RPMI8226 (cell line): ENCODE measurements at regions not wholly inside any gene's neighbourhood (a gene's known extent, or its start where the extent isn't known, plus 50 kb on each side); places are given as distances from the start of the nearest gene placed in this dataset.

Experiments used
- DNase-seq: peaks from one replicate; pipeline ENCODE4 v3.0.0-alpha.2; 2015

DNA sequence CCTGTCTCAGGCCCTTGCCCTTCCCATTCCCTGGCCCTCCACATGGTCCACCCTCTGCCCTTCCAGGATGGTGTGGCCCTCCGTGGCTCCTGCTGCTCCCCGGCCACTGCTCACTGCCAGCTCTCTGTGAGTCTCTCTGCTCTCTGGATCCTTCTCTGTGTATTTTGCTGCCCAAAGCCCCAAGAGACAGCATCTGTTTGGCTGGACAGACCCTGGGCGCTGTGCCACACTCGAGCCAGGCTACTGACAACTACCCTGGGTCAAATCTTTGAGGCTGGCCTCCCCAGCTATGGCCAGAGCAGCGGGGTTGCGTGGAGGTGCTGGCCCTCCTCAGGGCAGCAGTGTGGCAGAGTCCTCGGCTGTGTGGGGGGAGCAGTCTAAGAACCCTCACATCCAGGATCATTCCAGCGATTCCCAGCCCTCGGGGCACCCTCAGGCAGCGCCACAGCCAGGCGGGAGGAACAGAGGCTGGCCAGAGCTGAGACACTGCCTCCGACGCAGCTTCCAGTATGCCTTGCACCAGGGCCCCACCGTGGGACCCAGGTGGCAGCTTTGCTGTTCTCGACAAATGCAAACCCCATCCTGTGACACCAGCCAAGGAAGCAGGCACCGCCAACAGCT, 139.4 kb upstream of the GLI2 start:
- DNase-seq: peak; percentile 52

DNA sequence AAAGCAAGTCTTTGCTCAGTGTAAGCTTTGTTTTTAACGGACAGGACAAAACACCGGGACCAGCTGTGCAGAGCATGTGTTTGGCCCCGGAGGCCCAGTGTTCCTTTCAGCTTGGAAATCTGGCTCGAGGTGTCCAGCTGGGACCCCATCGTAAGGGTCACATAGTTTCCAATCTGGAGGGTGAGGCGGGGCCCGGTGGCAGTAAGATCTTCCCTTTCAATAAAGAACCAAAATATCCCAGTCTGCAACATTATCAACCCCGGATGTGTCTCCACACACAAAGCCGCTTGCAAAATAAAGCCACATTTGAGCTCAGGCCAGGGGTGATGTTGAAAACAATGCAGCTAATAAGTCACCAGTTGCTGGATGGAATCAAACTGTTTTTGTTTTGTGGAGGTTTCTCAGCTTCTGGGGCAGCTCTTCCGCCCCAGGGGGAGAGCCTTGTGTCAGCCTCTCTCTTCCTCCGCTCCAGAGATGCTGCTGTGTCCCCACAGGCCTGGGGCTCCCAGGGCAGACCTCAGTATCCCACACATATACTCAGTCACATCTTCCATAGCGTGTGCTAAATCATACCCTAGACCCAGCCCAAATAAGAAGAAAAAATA, 138.6 kb upstream of the GLI2 start:
- DNase-seq: no peak

DNA sequence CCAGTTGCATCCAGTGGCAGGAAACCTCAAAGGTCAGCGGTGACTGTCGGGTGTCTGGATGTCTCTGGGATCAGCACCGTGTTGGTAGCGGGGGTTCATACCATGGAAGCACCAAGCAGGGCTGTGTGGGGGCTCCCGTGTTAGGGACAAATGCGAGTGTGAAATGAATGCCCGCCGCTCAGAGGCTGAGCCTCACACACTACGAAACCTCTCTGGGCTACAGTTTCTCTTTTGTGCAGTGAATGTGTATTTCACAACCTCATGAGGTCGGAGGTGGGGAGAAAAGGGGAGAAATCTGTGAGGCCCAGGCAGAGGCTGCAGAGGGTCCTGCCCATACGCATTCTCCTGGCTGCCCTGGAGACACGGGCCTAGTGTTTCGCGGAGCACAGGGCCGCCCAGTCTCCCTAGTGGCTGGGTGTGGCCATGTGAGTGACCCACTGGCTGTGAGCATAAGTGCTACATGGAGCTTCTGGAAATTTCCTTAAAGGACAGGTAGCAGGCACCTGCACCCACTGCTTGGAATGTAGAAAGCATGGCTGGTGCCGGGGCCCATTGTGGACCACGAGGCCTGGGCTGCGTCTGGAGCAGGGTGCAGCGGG, 138.0 kb upstream of the GLI2 start:
- no peak for DNase-seq

DNA sequence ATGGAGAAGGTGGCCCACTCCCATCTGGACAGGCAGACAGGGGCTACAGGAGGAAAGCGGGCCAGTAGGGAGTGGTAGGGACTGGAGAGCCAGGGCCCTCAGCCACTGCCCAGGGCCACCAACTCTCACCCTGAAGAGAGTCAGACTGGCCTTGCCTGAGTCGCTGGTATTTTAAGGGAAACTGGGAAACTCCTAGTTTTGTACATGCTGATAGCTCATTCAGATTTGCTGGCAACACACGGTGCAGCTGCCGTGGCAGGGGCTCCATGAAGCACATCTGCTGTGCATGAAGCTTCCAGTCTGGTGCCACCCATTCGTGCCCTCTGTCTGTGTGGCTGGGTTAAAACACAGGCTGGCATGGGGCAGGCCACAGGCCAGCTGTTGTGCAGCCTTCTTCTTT, 137.3 kb upstream of the GLI2 start:
- no peak for DNase-seq

DNA sequence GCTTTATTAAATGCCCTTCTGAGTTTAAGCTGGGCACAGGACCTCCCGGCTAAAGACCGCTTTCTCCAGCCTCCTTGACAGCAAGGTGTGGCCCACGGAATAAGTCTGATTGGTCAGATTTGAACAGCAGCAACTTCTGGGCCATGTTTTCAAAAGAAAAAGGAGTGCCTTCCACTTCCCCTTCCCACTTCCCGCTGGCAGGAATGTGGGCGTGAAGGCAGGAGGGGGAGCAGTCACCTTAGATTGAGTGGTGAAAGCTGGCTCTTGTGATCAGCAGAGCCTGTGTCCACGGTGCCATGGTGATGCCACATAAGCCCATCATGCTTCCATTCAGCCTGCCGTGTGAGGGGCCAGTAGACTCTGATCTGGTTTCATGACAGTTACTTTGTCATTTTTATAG, 136.6 kb upstream of the GLI2 start:
- DNase-seq: no peak

DNA sequence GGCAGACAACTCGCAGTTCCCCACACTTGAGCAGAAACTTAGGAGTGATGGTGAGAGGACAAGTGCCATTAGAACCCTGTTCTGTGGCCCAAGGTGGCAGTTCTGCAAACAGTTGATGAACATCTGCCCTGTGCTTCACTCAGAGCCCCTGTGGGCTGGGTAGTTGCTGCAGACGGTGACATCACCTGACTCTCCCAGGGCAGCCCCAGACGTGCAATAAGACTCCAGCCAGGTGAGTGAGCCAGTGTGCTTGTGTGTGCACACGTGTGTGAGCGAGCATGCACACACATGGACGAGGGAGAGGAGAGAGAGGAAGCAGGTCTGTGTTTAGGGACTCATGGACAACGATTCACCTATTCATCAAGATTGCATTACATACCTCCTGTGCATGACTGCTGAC, 136.0 kb upstream of the GLI2 start:
- DNase-seq: no peak

DNA sequence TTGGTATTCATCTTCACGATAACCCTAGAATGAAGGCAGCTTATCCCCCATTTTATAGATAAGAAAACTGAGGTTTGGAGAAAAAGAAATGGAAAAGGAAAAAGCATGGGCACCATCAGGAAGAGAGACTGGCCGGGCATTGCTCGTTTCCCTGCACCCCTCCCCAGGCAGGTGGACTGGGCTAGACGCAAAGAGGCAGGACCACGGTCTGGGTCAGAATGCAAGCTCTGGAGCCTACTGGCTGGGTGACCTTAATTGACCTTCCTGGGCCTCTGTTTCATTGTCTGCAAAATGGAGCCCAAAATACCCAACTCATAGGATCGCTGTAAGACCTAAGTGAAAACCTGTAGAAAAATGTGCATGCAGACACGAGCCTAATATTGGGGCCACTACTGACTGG, 135.3 kb upstream of the GLI2 start:
- no peak for DNase-seq

DNA sequence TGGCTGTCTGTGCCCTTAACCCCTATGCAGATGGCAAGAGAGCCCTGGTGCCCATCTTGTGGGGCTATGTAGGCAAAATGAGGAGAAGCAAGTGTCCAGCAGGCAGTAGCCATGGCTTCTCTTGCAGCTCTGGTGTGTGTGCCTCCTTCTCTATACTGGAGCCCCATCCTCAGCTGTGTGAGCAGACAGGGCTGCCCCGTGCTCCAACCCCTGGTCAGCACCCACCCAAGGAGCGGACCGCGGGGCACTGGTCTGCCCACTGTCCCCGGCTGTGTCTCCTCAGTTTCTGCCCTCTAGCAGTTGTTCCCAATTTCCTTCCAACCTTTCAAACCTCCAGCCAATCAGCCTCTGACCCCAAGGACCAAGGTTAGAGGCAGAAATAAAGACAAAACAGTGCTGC, 134.9 kb upstream of the GLI2 start:
- no peak for DNase-seq

DNA sequence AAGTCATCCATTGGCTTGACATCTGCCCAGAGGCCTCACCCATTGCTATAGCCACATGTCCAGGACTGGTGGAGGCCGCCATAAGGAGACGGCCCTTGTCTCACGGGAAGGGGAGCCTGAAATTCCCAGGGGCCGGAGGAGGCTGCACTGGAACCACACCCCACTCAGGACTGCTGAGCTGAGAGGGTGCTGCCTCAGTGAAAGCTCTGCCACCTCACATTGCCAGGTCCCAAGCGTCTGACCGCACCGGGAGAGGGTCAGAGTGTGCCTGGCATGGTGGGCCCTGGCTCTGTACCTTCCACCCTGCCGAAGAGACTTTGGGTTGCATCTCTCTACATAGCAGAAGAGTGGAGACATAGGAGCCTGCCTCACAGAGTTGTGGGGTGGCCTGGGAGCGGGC, 134.1 kb upstream of the GLI2 start:
- no peak for DNase-seq

DNA sequence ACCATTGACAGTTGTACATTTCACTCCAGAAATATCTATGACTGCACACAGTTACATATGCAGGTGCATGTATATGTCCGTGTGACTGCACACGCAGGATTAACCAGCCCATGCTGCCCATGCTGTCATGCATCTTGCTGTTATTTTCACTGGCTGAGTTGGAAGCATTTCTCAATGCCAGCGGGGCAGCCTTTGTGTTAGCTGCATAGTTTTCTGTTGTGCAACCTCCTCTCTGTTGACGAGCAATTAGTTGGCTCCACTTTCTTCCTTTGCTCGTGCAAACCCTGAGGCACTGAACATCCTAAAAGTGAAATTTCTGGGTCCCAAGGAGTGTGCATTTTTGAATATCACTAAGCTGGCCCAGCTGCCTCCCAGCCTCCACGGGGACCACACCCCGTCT, 133.4 kb upstream of the GLI2 start:
- no peak for DNase-seq

DNA sequence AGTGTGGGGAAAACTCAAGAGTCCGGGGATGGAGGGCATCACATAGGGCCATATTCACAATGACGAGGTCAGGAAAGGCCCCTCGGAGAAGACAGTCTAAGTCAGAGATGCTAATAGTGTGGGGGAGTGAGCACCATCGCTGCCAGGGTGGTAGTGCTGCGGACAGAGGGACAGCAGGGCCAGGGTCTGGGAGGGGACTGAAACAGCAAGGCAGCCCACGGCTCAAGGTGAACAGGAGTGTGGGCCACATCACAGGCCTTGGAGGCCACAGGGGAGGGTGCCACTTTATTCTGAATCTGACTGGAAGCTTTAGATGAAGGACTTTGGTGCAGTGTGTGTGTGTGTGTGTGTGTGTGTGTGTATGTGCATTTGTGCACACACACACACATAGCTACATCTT, 130.9 kb upstream of the GLI2 start:
- DNase-seq: no peak

DNA sequence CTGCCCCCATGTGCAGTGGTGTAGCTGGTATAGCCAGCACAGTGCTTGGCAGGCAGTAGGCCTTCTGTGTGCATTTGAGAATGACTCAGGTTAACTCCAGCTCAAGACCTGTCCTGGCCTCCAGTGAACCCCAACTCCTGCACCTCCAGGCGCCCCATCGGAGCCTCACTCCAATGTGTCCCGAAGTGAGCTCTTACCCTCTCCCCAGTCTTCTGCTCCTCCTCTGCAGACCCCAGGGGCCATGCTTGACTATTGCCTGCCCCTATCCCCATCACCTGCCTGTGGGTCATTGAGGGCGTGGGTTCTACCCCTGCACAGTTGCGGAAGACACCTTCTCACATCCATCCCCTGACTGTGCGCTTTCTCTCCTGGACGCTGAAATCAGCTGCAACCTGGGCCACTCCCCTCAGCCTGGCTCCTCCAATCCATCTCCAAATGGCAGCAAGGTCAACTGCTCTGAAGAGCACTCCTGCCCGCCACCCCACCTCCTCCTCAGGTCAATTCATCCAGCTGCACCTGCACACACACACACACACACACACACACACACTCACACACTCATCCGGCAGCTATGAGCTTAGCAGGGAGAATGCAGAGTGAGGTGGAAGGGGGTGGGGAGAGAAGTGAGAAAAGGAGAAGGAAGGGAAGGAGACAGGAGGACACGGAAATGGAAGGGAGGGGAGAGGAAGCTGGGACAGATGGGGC, 130.3 kb upstream of the GLI2 start:
- DNase-seq: peak; percentile 81

DNA sequence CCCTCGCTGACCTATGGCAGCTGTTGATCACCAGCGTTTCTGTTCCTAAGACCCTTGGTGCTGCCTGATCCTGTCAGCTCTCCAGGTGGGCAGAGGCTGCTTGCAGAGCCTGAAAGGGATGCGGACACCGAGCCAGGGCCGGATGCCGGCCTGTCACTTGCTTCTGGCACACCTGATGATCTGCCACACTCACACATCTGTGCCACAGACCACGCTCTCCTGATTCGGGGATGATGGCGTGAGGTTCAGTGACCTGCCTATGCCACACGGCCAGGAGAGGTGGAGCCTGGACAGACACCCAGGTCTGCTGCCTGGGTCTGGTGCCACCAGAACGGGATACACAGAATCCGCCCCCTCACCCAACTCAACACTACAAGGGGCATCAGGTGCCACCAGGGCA, 129.4 kb upstream of the GLI2 start:
- no peak for DNase-seq

DNA sequence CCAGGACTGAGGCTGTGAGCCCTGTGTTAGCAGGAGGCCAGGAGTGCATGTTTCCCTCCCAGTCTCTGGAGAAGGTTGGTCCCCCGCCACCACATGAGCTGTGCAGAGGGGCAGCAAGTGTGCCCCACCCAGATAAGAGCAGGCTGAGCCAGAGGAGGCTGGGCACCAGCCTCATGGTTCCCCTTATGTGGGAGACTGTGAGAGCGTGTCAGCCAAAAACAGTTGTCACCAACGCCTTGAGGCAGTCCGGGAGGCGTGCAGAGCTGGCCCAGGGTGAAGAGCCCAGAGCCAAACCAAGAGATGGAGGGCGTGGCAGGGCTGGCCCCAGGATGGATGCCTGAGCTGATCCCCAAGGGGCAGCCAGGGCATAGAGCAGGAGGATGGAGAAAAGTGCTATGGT, 128.7 kb upstream of the GLI2 start:
- no peak for DNase-seq

DNA sequence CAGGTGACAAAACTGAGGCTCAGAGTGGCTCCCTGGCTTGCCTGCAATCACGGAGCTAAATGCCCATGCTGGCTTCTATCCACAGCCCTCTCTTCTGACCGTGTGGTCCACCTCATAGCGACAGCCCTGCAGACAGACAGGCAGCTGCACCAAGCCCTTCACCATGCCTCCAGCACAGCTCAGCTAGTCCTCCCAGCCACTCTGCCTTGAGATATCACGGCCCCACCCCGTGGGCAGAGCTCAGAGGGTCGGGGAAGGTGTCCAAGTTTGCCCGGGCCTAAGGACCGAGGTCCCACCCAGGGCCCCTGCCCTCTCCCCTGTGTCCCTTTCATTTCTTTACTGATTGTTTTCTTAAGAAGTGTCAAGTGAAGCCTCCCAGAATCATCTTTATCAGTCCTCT, 128.2 kb upstream of the GLI2 start:
- no peak for DNase-seq

DNA sequence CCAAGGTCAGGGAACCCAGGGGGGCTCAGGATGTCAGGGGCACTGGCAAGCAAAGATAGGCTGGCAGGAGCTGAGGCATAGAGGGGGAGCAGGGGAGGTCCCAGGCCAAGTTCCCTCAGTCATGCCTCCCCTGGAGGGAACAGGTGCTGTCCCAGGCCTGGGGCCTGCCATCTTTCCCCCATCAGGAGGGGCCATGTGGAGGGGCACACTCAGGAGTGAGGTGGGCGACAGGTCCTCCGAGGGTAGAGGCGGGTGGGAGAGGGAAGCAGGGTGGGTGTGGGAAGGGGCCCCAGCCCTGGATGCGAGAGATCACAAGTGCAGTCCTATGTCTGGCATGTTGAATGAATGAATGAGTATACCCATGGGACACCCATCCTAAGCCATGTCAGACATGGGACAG, 127.7 kb upstream of the GLI2 start:
- DNase-seq: no peak

DNA sequence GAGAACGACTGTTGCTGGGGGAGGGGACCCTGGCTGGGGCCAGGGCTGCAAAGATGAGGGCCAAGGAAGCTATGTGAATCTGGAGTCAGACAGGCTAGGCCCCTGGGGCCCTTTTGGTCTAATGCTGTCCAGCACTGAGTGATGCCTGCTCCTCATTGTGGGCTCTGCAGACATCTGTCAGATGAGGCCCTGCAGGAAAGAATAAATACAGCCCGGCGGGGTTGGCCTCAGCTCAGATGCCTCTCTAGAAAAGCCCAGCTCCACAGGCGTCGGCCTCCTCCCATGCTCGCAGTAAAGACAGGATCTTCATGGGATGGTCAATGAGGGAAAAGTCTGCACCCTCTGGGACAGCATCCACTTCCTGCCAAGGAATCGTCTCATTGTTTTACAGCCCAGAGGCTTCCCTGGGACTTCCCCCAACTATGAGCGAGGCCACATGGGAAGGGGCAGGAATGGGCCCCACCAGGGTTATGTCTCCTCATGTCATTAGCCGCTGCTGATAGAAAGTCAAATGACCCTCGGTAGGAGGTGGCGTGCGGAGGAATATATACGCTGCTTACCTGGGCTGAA, 125.8 kb upstream of the GLI2 start:
- DNase-seq: no peak

DNA sequence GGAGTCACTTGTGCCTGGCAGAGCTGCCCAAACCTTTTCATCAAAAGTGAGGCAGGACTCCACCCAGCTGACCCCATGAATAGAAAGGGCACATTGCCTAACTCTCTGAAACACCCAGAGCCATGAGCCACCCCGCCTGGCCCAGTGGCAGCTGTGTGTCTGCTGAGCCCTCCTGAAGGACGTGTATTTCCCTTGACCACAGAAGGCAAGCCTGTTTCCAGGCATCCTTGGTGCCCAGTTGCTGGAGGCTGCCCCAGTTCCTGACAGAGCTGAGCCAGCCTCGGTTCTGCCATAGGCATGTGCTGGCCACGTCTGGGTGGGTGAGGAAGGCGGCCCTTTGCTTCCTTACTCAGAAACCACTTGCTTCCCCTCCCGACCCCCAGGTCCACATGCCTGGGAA, 124.7 kb upstream of the GLI2 start:
- no peak for DNase-seq

DNA sequence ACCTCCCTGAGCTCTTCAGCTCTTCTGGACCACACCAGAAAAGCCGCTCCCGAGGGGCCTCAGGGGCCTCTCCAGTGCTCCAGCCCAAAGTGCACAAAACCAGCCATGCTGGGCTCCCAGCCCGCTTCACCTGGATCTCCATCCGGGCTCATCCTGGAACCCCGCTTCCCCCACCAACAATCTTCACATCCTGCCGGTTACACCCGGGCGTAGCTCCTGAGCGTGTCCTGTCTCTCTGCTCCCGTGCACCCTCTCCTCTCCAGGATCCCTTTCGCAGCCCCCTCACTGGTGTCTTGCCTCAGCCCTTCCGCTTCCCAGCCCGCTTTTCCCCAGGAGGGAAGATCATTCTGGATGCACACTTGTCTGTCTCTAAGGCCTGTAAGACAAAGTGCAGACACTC, 123.7 kb upstream of the GLI2 start:
- DNase-seq: no peak

DNA sequence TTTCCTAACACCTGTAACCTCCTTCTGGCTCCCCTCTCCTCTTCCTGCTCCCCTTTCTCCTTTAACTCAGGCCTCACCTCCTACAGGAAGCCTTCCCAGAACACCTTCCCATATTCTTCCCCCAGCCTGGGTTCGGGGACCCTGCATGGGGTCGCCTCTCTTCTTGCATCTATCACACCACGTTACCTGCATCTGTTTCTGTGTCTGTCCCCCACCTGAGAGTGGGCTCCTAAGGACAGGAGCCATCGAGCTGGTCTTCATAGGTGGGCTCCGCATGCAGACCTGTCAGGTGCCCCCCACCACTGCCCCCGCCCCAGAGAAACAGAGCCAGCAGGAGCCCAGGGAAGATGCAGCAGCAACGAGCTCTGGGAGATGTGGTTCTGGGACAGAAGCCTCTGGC, 123.2 kb upstream of the GLI2 start:
- DNase-seq: no peak

DNA sequence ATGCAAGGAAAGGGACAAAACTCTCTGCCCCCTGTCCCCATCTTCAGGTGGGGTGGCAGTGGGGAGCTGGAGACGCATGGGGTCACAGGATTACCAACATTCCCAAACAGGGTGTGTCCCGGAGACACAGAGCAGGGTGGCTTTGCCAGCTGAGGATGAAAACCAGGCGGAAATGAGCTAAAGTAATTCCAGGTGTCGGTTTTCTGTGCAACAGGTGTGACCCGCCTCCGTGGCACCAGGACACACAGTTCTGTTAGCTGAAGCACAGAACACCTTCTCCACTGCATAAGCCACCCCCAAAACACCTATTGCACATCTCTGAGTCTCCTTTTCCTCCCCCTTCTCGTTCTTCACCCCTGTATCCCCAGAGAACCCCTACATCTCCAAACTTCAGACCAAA, 122.7 kb upstream of the GLI2 start:
- no peak for DNase-seq

DNA sequence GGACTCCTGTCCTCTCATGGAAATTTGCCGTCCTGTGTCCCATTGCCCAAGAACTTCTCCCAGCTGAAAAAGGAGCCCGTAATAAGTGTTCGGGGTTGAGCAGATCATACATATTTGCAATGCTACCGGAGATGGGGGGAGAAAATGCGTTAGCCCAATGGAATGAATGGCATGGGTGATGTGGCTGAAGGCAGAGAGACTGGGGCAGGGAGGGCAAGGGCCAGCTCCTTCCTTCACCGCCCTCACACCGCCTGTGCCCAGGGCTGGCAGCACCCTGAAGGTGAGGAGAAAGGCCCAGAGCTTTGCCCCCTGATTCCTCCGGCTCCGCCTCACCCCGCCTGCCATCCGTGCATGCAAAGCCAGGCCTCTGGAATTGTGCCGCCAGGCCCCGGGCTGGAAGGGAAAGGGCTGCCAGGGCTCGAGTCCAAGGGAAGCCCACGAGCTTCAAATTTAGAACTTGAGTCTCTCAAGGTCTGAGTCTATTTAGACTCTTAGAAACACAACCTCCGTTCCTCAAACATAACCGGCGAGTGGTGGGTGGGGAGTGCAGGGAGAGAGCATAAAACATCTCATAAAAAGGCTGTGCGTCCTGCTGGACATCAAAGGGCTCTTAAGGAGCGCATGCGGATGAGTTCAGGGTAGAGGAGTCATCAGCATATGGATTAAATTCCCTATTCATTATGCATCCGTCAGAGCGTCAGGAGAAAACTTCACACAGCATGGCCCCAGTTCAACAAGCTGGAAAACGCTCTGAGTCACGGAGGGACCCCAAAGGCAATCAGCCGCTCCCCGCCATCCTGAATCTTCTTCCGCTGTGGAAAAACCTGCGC, 121.7 kb upstream of the GLI2 start:
- DNase-seq: no peak

DNA sequence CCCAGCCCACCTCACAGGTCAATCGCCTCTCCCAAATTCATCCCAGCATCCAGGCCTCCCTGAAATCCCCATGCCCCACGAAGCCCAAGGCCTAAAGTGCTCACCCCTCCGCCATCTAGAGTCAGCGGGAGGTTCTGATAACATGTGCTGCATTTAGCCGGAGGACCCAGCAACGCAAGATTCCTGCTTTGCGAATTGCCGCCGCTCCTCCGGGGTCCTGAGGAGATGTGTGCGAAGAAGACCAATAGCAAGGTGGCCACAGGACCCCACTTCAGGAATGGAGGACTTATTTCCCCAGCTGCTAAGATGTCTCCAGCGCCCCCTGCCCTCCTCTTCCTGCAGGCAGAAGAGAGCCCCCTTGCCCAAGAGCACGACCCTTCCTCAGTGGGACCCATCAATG, 120.8 kb upstream of the GLI2 start:
- DNase-seq: no peak
